Ishikawa (cell line): ENCODE measurements at regions not wholly inside any gene's neighbourhood (a gene's known extent, or its start where the extent isn't known, plus 50 kb on each side); places are given as distances from the start of the nearest gene placed in this dataset.

Experiments used
- CEBPB ChIP-seq: IDR thresholded peaks from 2 replicates; pipeline ENCODE4 v1.6.1; 2012
- EP300 ChIP-seq: IDR thresholded peaks from 2 replicates; pipeline ENCODE4 v1.6.1; 2012; ENCODE audit warnings: borderline replicate concordance
- RAD21 ChIP-seq: IDR thresholded peaks from 2 replicates; pipeline ENCODE4 v1.6.1; 2012; ENCODE audit warnings: low read depth
- TCF12 ChIP-seq: IDR thresholded peaks from 2 replicates; pipeline ENCODE4 v1.6.1; 2012; ENCODE audit warnings: low read depth
- ZBTB7A ChIP-seq: IDR thresholded peaks from 2 replicates; pipeline ENCODE4 v1.6.1; 2012; ENCODE audit warnings: low read depth
- TF ChIP-seq, protein P1 (sequence below): IDR thresholded peaks from 2 replicates; pipeline ENCODE4 v1.6.1; 2012; ENCODE audit warnings: low read depth, mild to moderate bottlenecking
- TF ChIP-seq, protein P2 (sequence below): IDR thresholded peaks from 2 replicates; pipeline ENCODE4 v1.6.1; 2012
- TF ChIP-seq, protein P3 (sequence below): IDR thresholded peaks from 2 replicates; pipeline ENCODE4 v1.6.1; 2012

- TF ChIP-seq, protein P1, sequence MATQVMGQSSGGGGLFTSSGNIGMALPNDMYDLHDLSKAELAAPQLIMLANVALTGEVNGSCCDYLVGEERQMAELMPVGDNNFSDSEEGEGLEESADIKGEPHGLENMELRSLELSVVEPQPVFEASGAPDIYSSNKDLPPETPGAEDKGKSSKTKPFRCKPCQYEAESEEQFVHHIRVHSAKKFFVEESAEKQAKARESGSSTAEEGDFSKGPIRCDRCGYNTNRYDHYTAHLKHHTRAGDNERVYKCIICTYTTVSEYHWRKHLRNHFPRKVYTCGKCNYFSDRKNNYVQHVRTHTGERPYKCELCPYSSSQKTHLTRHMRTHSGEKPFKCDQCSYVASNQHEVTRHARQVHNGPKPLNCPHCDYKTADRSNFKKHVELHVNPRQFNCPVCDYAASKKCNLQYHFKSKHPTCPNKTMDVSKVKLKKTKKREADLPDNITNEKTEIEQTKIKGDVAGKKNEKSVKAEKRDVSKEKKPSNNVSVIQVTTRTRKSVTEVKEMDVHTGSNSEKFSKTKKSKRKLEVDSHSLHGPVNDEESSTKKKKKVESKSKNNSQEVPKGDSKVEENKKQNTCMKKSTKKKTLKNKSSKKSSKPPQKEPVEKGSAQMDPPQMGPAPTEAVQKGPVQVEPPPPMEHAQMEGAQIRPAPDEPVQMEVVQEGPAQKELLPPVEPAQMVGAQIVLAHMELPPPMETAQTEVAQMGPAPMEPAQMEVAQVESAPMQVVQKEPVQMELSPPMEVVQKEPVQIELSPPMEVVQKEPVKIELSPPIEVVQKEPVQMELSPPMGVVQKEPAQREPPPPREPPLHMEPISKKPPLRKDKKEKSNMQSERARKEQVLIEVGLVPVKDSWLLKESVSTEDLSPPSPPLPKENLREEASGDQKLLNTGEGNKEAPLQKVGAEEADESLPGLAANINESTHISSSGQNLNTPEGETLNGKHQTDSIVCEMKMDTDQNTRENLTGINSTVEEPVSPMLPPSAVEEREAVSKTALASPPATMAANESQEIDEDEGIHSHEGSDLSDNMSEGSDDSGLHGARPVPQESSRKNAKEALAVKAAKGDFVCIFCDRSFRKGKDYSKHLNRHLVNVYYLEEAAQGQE: no peak
- TF ChIP-seq TCF12 (no peak), EP300 (no peak), CEBPB (no peak), ZBTB7A (no peak), RAD21 (no peak)
- TF ChIP-seq, protein P2, sequence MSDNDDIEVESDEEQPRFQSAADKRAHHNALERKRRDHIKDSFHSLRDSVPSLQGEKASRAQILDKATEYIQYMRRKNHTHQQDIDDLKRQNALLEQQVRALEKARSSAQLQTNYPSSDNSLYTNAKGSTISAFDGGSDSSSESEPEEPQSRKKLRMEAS: no peak
- TF ChIP-seq, protein P3, sequence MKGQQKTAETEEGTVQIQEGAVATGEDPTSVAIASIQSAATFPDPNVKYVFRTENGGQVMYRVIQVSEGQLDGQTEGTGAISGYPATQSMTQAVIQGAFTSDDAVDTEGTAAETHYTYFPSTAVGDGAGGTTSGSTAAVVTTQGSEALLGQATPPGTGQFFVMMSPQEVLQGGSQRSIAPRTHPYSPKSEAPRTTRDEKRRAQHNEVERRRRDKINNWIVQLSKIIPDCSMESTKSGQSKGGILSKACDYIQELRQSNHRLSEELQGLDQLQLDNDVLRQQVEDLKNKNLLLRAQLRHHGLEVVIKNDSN: no peak
Measured at GRCh38 chr18:22688877-22689496, 244.1 kb upstream of the RBBP8 start.
